NCI-H1436 treated with DMSO at 0.1 percent for 48 hours (cell line): ENCODE measurements at regions not wholly inside any gene's neighbourhood (a gene's known extent, or its start where the extent isn't known, plus 50 kb on each side); places are given as distances from the start of the nearest gene placed in this dataset.

Source experiments
- DNase-seq: peaks from one replicate; lab custom pipeline; 2025; lab: John Stamatoyannopoulos, UW

GRCh38 chr2:7721413-7721995, 804.3 kb downstream of the RNF144A start:
- no peak for DNase-seq

- DNase-seq: no peak
These were observed 805.1 kb downstream of the RNF144A start for GRCh38 chr2:7722212-7722910.

- DNase-seq: no peak
These were observed 807.1 kb downstream of the RNF144A start for GRCh38 chr2:7724336-7724735.

GRCh38 chr2:7725171-7725849, 808.1 kb downstream of the RNF144A start:
- no peak for DNase-seq

GRCh38 chr2:7725850-7726242, 808.6 kb downstream of the RNF144A start:
- DNase-seq: no peak

GRCh38 chr2:7726989-7727388, 809.8 kb downstream of the RNF144A start:
- DNase-seq: no peak

GRCh38 chr2:7728388-7728787, 811.2 kb downstream of the RNF144A start:
- no peak for DNase-seq

GRCh38 chr2:7730449-7730848, 813.2 kb downstream of the RNF144A start:
- no peak for DNase-seq

GRCh38 chr2:7730990-7731389, 813.8 kb downstream of the RNF144A start:
- DNase-seq: no peak

- DNase-seq: no peak
These were observed 815.3 kb downstream of the RNF144A start for GRCh38 chr2:7732497-7732896.

- DNase-seq: no peak
These were observed 819.6 kb downstream of the RNF144A start for GRCh38 chr2:7736646-7737305.

GRCh38 chr2:7738596-7738995, 821.4 kb downstream of the RNF144A start:
- DNase-seq: no peak

GRCh38 chr2:7740114-7740513, 822.9 kb downstream of the RNF144A start:
- no peak for DNase-seq

- DNase-seq: no peak
These were observed 825.1 kb downstream of the RNF144A start for GRCh38 chr2:7742301-7742700.

- no peak for DNase-seq
These were observed 827.6 kb downstream of the RNF144A start for GRCh38 chr2:7744827-7745226.

- no peak for DNase-seq
These were observed 828.2 kb downstream of the RNF144A start for GRCh38 chr2:7745369-7745768.

- no peak for DNase-seq
These were observed 831.7 kb downstream of the RNF144A start for GRCh38 chr2:7748717-7749415.

- DNase-seq: no peak
These were observed 832.8 kb downstream of the RNF144A start for GRCh38 chr2:7749895-7750559.

- no peak for DNase-seq
These were observed 835.1 kb downstream of the RNF144A start for GRCh38 chr2:7752291-7752690.

GRCh38 chr2:7753777-7754176, 836.6 kb downstream of the RNF144A start:
- DNase-seq: no peak

GRCh38 chr2:7755879-7756278, 838.7 kb downstream of the RNF144A start:
- DNase-seq: no peak
